Astrocyte of the cerebellum (primary cell): ENCODE measurements at regions not wholly inside any gene's neighbourhood (a gene's known extent, or its start where the extent isn't known, plus 50 kb on each side); places are given as distances from the start of the nearest gene placed in this dataset.

Experiments
- DNase-seq: peaks from one replicate; pipeline ENCODE4 v3.0.0-alpha.2; 2011; ENCODE audit warnings: low read depth
- H3K4me3 ChIP-seq: 2 replicates; pipeline ENCODE4 v1.5.1; 2011; ENCODE audit warnings: mild to moderate bottlenecking, low read depth, low read length, moderate library complexity
- in situ Hi-C: cut with HindIII; loops from 2 replicates; pipeline ENCODE4 v1.10.0; 2017; ENCODE audit warnings: low sequenced_read_pairs
- TF ChIP-seq, protein P1 (sequence below): IDR thresholded peaks from 2 replicates; pipeline ENCODE4 v1.5.1; 2012; ENCODE audit warnings: low read length, low read depth, moderate library complexity, mild to moderate bottlenecking; ENCODE audit errors: missing control alignments

DNA sequence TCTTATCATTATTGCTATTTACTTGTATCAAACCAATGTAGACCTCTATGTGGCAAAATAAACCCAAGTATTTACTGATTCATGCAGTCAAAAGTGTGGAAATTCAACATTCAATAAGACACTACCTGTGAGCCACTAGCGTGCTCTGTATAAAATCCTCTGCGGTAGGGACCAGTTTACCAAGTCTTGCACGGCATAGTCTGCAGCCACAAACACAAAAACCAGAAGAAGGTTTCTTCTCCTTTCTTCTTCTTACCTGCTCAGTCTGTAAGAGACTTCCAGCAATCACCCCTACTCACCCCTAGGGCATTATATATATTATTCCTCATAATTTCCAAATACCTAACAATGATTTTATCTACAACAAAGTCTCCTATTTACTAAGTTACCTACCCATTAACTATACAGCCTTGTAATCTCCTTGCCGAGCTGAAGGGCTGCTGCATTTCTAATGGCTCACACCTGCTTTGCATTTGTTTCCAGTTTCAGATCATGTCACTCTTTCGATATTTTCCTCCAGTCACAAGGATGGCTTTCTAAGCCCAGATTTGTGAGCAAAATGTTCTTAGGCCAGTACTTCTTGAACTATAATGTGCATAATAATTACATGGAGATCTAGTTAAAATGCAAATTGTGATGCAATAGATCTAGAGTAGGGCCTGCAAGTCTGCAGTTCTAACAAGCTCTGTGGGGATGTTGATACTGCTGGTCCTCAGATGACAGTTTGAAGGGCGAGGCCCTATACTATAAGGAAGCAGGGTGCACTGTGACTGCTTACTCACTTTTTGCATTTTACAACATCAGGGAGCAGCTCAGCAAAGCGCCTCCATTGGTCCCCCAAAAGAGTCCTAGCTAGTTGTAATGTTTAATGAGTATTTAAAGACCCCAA, 191.9 kb upstream of the DDI1 start:
- no peak overlapping the region for H3K4me3 ChIP-seq
- in situ Hi-C loops: no loop called here
- DNase-seq: no peak
- TF ChIP-seq, protein P1, sequence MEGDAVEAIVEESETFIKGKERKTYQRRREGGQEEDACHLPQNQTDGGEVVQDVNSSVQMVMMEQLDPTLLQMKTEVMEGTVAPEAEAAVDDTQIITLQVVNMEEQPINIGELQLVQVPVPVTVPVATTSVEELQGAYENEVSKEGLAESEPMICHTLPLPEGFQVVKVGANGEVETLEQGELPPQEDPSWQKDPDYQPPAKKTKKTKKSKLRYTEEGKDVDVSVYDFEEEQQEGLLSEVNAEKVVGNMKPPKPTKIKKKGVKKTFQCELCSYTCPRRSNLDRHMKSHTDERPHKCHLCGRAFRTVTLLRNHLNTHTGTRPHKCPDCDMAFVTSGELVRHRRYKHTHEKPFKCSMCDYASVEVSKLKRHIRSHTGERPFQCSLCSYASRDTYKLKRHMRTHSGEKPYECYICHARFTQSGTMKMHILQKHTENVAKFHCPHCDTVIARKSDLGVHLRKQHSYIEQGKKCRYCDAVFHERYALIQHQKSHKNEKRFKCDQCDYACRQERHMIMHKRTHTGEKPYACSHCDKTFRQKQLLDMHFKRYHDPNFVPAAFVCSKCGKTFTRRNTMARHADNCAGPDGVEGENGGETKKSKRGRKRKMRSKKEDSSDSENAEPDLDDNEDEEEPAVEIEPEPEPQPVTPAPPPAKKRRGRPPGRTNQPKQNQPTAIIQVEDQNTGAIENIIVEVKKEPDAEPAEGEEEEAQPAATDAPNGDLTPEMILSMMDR: no peak

- in situ Hi-C loops: no loop called here
- TF ChIP-seq, protein P1: no peak
- no peak overlapping the region for H3K4me3 ChIP-seq
- DNase-seq: no peak
Observed at GRCh38 chr11:103845331-103845730, 191.1 kb upstream of the DDI1 start.

DNA sequence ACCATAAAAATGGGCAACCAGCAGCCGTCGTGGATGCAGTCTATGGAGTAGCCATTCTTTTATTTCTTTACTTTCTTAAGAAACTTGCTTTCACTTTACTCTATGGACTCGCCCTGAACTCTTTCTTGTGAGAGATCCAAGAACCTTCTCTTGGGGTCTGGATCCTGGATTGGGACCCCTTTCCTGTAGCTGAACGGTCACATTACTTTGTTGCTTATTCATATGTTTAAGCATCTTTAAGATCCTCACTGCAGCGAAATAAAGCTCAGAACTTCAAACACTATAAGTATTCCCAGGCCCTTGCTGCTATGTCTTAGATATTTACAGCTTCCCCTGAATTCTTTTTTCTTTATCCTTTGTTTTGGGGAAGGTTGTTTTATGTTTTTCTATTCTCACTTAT, 187.8 kb upstream of the DDI1 start:
- TF ChIP-seq, protein P1: no peak
- H3K4me3 ChIP-seq: no peak overlapping the region
- in situ Hi-C loops: no loop called here
- DNase-seq: no peak

- no peak for DNase-seq
- in situ Hi-C loops: no loop called here
- TF ChIP-seq, protein P1: no peak
- no peak overlapping the region for H3K4me3 ChIP-seq
Observed at GRCh38 chr11:103849366-103849765, 187.1 kb upstream of the DDI1 start.

DNA sequence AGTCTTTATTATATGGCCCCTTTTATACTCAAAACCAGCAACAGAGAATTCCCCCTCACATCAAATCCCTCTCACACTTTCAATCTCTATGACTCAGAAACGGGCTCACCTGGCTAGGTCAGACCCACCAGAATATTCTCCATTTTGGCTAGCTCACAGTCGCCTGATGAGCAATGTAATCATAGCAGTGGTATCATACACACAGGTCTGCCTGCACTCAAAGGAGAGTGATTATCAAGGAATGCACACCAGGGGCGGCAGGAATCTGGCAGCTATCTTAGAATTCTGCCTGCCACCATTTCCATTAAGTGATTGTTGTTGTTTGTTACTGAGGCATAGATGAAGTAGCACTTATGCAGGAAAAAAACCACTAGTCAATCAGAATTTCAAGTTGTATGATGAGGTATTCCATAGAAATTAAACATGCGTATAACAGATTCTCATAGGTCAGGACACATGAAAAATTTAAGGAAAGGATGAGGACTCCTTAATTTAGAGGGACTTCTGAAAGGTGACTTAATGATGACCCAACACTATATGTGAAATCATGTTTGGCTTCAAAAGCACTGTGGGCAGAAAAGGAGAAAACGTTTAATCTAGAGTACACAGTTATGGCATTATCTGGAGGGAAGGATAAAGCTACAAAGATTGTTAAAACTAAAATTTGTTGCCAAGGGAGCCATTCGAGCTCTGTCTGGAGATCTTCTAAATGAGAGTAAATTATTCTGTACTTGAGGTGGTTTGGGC, 185.8 kb upstream of the DDI1 start:
- no peak for DNase-seq
- TF ChIP-seq, protein P1: no peak
- no peak overlapping the region for H3K4me3 ChIP-seq
- in situ Hi-C loops: no loop called here

- peak; percentile 37 for DNase-seq
- TF ChIP-seq, protein P1: no peak
- in situ Hi-C loops: no loop called here
- no peak overlapping the region for H3K4me3 ChIP-seq
Observed at GRCh38 chr11:103851166-103851651, 185.2 kb upstream of the DDI1 start.
